Breast epithelium (tissue), 4 donors: ENCODE measurements at regions not wholly inside any gene's neighbourhood (a gene's known extent, or its start where the extent isn't known, plus 50 kb on each side); places are given as distances from the start of the nearest gene placed in this dataset.

Experiments used
- DNase-seq, 2 donors: peaks; one replicate each; pipeline ENCODE4 v3.0.0-alpha.2; 2019; ENCODE audit warnings: low spot score in 2 of 2
- H3K27ac ChIP-seq, 2 donors: fragments of 200-600 bp; sonication (generic) in 1 of 2; one replicate each; pipeline ENCODE4 v1.5.1; 2016 to 2019; ENCODE audit warnings: mild to moderate bottlenecking in 1 of 2
- H3K27me3 ChIP-seq, 2 donors: fragments of 200-600 bp; sonication (generic) in 1 of 2; one replicate each; pipeline versions ENCODE4 v1.5.1 to v1.6.0; 2017 to 2019; ENCODE audit warnings: control low read depth in 1 of 2, mild to moderate bottlenecking in 1 of 2
- H3K36me3 ChIP-seq: fragments of 200-600 bp; one replicate; pipeline ENCODE4 v1.5.1; 2019
- H3K4me1 ChIP-seq, 2 donors: fragments of 200-600 bp; sonication (generic); one replicate each; pipeline ENCODE4 v1.5.1; 2016 to 2019; ENCODE audit warnings: control low read depth in 1 of 2
- H3K4me3 ChIP-seq, 3 donors: fragments of 200-600 bp; sonication (generic); 1 replicate in 2 of 3; 2 replicates in 1 of 3; pipeline ENCODE4 v1.5.1; 2016 to 2019; ENCODE audit warnings: mild to moderate bottlenecking in 3 of 3, moderate library complexity in 2 of 3
- H3K9me3 ChIP-seq, 2 donors: fragments of 200-600 bp; sonication (generic) in 1 of 2; one replicate each; pipeline ENCODE4 v1.5.1; 2016 to 2019; ENCODE audit warnings: control low read depth in 1 of 2
- CTCF ChIP-seq, 3 donors: fragments of 450-650 bp; IDR thresholded peaks; one replicate each; pipeline ENCODE4 v1.5.1; 2016 to 2017; ENCODE audit warnings: antibody characterized with exemption in 3 of 3, mild to moderate bottlenecking in 3 of 3, moderate library complexity in 3 of 3
- POLR2A ChIP-seq: fragments of 450-650 bp; IDR thresholded peaks from one replicate; pipeline ENCODE4 v1.6.1; 2016; ENCODE audit warnings: antibody characterized with exemption, mild to moderate bottlenecking, moderate library complexity
- POLR2AphosphoS5 ChIP-seq, 3 donors: sonication (generic); formaldehyde crosslinking; IDR thresholded peaks; one replicate each; pipeline ENCODE4 v1.6.1; 2017; ENCODE audit warnings: antibody characterized with exemption in 3 of 3
- intact Hi-C: fragments of 100-400 bp; cut with DNase I; formaldehyde crosslinking; loops from one replicate; pipeline ENCODE4 v1.15.1; 2023; ENCODE audit warnings: low total_unique reads

GRCh38 chr2:2791031-2791430, 460.0 kb upstream of the MYT1L start:
- intact Hi-C loops, result no loop called here
- Histone ChIP-seq H3K27me3 (peaks cover 0 to 3% of the 10 kb centered on the region in 2 donors), H3K27ac (no peak overlapping the region), H3K36me3 (no peaks in the 10 kb centered on the region), H3K4me3 (no peak overlapping the region), H3K4me1 (no peaks in the 10 kb centered on the region), H3K9me3 (peaks cover 0 to 3% of the 10 kb centered on the region in 2 donors)
- TF ChIP-seq POLR2A (no peak), CTCF (IDR thresholded peaks at IDR 0.05) (no peak), POLR2AphosphoS5 (IDR thresholded peaks at IDR 0.05) (no peak)
- DNase-seq, result no peak

- no peaks in the 10 kb centered on the region for H3K9me3 ChIP-seq
- intact Hi-C loops, result no loop called here
- no peak for TF ChIP-seq CTCF (IDR thresholded peaks at IDR 0.05)
- no peak for TF ChIP-seq POLR2A
- no peak for TF ChIP-seq POLR2AphosphoS5 (IDR thresholded peaks at IDR 0.05)
These were observed 457.0 kb upstream of the MYT1L start for GRCh38 chr2:2788076-2788475.

GRCh38 chr2:2787301-2787907, 456.3 kb upstream of the MYT1L start:
- H3K4me3 ChIP-seq, result no peak overlapping the region
- H3K9me3 ChIP-seq, result no peaks in the 10 kb centered on the region
- H3K27ac ChIP-seq, result no peak overlapping the region
- TF ChIP-seq POLR2A (no peak), POLR2AphosphoS5 (IDR thresholded peaks at IDR 0.05) (no peak), CTCF (IDR thresholded peaks at IDR 0.05) (no peak)
- H3K27me3 ChIP-seq, result peaks cover 0 to 5% of the 10 kb centered on the region in 2 donors
- intact Hi-C loops, result no loop called here
- DNase-seq, result no peak
- no peaks in the 10 kb centered on the region for H3K4me1 ChIP-seq
- no peaks in the 10 kb centered on the region for H3K36me3 ChIP-seq

More at GRCh38 chr2:2788076-2788475, 457.0 kb upstream of the MYT1L start:
- no peak for DNase-seq
- H3K27me3 ChIP-seq, result peaks cover 0 to 4% of the 10 kb centered on the region in 2 donors
- no peak overlapping the region for H3K4me3 ChIP-seq
- no peaks in the 10 kb centered on the region for H3K36me3 ChIP-seq
- H3K4me1 ChIP-seq, result no peaks in the 10 kb centered on the region
- H3K27ac ChIP-seq, result no peak overlapping the region

GRCh38 chr2:2782007-2782406, 450.9 kb upstream of the MYT1L start:
- H3K4me1 ChIP-seq, result no peaks in the 10 kb centered on the region
- TF ChIP-seq POLR2A (no peak), CTCF (IDR thresholded peaks at IDR 0.05) (no peak), POLR2AphosphoS5 (IDR thresholded peaks at IDR 0.05) (no peak)
- H3K27ac ChIP-seq, result no peak overlapping the region
- H3K4me3 ChIP-seq, result no peak overlapping the region
- H3K36me3 ChIP-seq, result no peaks in the 10 kb centered on the region
- intact Hi-C loops, result no loop called here
- H3K9me3 ChIP-seq, result peaks cover 0 to 4% of the 10 kb centered on the region in 2 donors
- no peak for DNase-seq
- H3K27me3 ChIP-seq, result peaks cover 0 to 5% of the 10 kb centered on the region in 2 donors

- no peak for DNase-seq
- no peaks in the 10 kb centered on the region for H3K4me1 ChIP-seq
- peaks cover 0 to 4% of the 10 kb centered on the region in 2 donors for H3K9me3 ChIP-seq
- H3K27me3 ChIP-seq, result peaks cover 0 to 5% of the 10 kb centered on the region in 2 donors
- intact Hi-C loops, result no loop called here
- no peak overlapping the region for H3K27ac ChIP-seq
- H3K36me3 ChIP-seq, result no peaks in the 10 kb centered on the region
- no peak overlapping the region for H3K4me3 ChIP-seq
- no peak for TF ChIP-seq POLR2A
- TF ChIP-seq POLR2AphosphoS5 (IDR thresholded peaks at IDR 0.05), result no peak
- TF ChIP-seq CTCF (IDR thresholded peaks at IDR 0.05), result no peak
These were observed 448.7 kb upstream of the MYT1L start for GRCh38 chr2:2779727-2780126.
